HG02981 (cell line): ENCODE measurements at regions not wholly inside any gene's neighbourhood (a gene's known extent, or its start where the extent isn't known, plus 50 kb on each side); places are given as distances from the start of the nearest gene placed in this dataset.
"Not testable (repeated sequence)": the region's sequence is repeated elsewhere in the genome, so short reads cannot be mapped to it uniquely, and the experiment has no call there.

ENCODE experiments used
- ATAC-seq: cut with Tn5 transposase; IDR thresholded peaks from one replicate; pipeline ENCODE4 v1.9.1; 2021; ENCODE audit warnings: mild to moderate bottlenecking, moderate library complexity; ENCODE audit not compliant: unreplicated experiment

DNA sequence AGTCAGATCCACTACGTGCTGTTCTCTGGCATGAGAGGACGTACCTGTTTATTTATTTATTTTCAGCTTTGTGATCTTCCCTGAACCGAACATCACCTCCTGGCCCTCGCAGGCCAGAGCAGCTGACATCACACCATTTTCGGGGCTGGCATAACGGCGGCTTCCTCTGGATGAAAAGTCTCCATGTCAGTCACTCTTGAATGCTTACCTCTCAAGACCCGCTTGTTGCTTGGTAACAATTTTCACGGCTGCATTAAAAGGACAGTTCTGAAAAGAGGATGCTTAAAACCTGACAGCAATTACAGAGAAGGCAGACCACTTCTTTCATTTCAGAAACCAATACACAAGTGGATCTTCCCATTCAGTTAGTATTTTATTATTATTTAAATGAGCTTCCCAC is 159.8 kb upstream of the CDH4 start:
- no peak for ATAC-seq

DNA sequence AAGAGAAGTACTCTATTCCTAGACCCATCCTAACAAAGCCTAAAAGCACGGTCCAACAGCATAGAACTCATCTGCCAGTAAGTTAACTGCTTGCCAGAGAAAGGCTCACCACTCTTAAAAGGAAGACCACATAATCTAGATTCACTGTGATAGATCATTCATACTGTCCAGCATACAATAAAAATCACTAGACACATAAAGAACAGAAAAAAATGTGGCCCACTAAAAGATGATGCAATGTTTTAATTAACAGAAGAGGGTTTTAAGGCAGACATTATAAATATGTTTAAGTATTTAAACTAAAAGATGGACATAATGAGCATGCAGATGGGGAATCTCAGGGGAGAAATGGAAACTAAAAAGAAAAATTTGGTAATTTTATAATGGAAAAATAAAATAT is 157.5 kb upstream of the CDH4 start:
- ATAC-seq, result no peak

DNA sequence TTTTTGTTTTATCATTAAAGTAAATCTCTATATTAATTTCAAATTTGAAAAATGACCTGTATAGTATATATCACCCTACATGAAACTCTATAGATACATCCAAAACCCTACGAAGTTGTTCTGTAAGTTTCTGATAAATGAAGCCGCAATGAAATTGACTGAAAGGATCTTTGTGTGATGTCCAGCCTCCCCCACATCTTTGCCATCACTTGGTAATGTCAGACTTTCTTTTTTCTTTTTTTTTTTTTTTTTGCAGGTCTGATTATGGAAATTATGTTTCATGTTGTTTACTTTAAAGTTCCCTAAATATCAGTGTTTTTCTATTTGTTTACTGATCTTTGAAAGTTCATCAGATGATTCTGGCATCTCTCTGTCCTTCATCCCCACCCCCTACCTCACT is 155.6 kb upstream of the CDH4 start:
- ATAC-seq, result no peak

DNA sequence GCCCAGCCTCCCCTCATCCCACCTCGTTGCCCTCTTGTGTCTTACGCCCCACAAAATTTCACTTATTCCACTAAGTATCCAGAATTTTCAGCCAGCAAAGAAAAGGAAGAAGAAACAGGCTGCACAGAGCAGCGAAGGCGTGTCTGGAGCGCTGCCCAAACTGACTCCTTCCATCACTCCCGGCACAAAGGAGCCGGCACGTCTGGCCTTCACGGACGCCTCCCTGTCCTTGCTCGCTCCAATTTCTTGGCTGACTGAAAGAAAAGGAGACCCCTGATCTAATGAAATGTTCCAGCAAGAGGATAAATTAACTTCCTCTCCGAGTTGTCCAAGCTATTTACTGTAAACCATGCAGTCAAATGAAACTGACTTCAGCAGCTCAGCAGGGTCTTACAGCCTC is 152.3 kb upstream of the CDH4 start:
- ATAC-seq, result no peak

DNA sequence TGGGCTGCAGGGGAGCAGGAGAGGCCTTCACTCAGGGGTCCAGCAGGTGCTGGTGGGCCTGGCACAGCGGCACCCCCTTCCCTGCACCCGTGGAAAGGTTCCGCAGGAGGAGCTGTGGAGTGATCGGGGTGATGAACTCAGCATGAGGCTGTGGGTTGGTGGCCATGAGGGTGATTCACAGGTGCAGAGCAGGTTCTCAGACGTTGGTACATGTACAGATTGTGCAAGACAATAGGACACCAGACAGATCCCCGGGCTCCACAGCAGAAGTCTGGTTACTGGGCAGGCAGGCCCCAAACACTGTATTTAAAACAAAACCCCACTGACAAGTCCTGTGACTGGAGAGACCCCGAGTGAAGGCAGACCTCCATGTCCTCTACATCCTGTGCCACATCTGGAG is 151.6 kb upstream of the CDH4 start:
- ATAC-seq, result no peak

DNA sequence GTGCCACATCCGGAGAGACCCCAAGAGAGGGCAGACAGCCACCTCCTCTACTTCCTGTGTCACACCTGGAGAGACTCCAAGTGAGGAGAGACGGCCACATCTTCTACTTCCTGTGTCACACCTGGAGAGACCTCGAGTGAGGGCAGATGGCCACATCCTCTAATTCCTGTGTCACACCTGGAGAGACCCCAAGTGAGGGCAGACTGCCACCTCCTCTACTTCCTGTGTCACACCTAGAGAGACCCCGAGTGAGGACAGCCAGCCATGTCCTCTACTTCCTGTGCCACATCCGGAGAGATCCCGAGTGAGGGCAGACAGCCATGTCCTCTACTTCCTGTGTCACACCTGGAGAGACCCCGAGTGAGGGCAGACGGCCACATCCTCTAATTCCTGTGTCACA is 150.7 kb upstream of the CDH4 start:
- ATAC-seq, result not testable (repeated sequence)

DNA sequence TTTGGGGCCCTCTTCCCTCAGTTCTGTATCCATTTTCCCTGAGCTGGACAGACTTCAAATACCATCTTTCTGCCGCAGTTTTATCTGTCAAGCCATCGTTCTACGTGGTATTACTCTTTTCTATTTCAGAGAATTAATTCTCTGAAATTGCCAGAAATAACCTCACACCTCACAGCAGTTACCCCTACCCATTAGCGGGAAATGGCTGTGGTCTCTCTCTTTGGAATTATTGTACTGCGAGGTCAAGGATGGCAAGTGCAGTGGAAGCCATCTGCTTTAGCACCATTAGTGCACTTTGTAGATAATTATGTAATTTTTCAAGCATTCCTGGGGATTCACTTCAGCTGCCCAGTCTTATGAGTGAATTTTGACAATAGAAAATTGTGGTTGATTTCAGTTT is 147.8 kb upstream of the CDH4 start:
- no peak for ATAC-seq

DNA sequence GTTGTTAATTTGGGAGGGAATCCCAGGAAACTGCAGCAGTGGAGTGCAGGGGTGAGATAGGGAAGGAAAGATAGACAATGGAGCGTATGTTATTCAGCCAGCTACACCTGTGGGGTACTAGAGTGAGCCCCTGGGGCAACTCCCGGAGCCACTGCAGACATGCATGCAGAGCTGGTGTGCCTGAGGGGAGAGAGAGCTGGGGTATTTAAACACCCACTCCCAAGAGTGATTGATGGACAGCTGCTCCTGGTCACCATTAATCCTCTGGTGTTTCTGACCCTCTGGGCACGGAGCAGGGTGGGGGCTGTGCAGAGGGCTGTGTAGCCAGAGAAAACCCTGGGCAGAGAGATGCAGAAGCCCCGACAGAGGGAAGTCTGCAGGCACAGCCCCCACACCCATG is 146.7 kb upstream of the CDH4 start:
- ATAC-seq, result no peak

DNA sequence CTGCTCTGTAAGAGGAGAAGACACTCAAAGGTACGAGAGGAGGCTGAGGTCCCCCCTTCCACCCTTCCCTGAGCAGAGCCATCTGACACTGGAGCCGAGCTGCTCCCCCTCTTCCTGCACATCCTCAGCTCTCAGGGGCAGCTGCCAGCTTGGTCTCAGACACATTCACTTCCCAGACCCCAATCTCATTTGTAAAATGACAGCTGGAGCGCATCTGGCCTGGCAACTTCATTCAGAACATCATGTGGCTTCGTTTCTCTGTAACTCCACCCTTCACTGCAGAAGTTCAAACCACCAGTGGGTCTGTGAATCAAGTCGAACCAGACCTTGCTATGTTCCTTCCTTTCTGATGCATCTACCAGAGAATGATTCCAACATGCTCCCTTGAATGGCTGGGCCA is 145.6 kb upstream of the CDH4 start:
- ATAC-seq, result no peak

DNA sequence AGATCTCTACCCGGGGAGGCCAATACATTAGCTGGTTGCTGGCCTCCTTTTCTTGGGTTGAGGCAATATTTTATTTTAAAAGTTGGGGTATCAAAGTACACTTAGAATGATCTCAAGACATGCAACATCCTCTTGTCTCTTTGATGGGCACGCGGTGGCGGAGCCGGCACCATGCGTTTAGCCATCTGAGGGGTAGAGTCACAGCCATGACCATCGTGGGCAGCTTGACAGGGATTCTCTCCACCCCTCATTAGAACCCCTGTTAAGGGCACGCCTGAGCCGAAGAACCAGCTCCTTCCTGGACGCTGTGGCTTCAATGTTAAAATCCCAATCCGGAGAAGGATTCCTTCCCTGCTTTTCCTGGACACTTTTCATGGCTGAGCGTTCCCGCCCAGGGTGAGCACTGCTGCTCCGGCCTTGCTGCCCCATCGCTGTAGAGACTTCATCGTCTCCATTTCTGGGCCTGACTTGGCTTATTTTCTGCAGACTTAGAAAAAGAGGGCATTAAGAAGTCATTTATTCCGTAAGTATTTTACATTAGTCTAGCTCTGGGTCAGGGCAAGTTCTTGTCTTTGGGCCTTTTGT is 142.7 kb upstream of the CDH4 start:
- ATAC-seq, result no peak

DNA sequence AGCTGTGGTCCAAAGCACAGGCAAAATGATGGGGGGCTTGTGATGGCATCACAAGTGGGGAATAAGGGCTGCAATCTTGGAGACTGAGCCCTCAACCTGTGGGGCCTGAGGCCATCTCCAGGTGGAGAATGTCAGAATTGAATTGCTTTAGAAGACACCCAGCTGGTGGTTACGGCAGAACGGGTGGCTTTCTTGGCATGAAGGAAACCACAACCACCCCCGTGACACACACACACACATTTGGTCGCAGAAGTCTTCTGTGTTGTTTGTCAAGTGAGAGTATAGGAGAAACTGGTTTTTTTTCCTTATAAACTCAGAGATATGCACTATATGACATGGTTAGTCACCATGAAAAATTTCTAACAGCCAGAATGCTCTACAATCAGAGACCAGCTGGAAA is 139.5 kb upstream of the CDH4 start:
- ATAC-seq, result no peak

DNA sequence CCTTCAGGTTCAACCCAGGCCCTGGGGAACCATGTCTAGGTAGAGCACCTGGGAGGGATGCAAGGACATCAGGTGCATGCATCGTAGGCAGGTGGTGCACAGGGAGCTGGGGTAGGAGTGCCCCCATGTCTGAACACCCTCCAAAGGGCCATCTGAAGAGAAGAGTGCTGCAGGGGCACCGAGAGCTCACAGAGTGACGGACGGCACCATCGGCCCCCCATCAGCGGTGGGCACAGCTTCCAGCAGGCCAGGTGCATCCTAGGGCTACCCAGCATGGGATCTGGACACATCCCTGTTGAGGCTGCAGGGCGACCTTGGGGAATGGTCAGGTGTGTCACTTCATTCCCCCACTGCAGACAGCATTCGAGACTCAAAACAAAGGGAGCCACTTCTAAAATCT is 138.3 kb upstream of the CDH4 start:
- ATAC-seq, result no peak

DNA sequence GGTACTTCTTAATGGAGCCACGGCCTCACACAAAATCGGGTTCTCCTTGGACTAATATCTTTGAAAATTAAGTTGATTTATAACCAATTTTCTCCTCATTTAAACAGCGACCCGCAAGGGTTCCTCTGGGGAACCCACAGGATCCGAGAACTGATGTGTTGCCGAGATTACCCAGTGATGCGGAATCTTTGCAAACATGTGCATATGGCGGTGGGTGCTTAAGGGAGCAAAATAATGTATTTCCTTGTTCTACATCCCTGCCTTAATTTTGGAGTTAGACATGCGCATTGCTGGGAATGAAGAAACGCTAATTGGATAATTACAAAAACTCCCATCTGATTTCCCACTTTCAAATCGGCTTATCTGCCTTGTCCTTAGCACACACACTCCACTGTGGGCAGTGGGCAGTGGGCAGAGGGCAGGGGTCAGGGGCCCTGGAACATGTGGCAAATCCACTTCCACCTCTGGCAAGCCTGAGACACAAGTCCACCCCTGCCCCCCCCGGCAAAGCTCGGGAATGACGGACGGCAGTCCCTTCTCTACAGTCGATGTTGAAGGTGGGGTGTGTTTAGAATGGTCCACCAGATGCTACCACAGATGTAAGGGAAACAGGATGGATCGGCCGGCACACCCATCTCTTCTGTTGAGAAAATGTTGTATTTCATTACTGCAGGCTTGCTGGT is 137.4 kb upstream of the CDH4 start:
- ATAC-seq, result no peak

DNA sequence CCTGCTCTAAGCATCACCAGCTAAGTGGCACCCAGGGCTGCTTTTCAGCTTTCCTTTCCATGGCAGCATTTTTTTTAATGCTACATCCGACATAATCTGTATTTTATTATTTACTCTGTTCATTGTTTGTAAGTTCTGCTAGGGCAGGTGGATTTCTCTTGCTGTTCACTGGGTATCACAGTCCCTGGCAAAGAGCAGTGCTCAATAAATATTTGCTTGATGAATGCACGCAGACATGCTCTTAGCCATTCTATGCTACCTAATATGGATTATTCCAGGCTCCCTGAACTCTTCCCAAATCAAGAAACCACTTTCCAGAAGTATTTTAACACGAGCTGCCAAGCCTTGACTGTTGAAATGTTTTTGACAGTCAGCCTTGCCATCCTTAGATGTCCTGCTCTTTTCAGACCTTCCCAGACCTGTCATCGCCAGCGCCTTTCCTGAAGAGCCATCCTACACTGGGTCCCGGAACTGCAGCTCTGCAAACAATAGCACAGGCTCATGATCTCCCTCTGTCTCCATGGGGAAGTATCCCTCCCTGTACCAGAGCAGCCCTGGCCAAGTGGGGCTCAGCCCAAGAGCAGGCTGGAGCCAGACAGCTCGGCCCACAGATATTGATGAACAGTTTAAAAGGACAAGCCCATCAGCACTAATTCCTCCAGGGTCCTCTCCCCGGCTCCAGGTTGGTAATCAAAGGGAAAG is 136.5 kb upstream of the CDH4 start:
- ATAC-seq, result no peak

DNA sequence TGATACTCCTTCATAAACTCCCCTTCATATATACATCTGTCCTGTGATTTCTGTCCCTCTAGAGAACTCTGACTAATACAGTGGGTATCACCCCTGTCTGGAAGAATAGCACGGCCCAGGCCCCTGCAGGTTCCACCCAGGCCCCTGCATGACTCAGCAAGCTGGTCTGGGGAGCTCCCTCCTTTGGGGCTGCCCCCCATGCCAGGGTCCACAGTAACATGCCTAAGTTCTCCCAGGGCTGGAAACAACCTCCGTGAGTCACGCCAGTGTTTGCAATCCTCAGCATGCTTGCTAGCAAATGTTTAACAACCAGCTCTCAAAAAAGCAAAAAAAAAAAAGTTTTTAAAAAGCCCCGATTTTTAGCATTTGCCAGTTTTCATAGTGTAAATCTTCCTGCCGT is 134.3 kb upstream of the CDH4 start:
- no peak for ATAC-seq

DNA sequence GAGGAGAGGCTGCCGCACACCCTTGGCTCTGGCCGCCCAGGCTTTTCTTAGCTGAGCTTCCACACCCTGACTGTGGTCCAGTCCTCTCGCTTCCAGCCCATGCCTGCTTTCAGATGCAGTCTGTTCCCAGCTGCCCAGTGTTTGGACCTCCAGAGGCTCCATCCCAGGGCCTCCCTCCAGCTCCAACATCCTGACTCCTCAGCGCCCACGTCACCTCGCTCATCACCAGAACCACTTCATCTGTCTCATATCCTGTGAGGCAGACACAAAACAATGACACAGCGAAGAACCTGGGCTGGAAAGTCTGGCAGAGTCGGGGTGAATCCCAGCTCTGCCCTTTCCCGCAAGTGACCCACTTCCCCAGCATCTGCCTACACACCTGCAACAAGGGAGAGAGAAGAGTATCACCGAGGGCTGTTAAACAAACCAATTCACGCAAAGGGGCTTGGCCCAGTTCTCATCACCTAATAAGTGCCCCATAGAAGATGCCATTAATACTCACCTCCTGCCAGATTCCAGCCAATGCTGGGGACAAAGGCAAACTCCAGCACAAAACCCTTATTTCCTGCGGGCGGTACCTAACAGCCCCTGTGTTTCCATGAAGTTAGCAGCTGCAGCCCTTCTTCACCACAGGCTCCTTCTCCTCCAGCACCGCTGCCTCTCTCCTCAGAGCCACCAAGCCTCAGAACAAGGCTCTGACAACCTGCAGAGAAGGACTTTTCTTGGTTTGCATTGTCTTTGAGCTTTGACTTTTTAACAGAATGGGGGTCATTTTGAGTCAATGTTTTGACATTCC is 133.4 kb upstream of the CDH4 start:
- no peak for ATAC-seq

DNA sequence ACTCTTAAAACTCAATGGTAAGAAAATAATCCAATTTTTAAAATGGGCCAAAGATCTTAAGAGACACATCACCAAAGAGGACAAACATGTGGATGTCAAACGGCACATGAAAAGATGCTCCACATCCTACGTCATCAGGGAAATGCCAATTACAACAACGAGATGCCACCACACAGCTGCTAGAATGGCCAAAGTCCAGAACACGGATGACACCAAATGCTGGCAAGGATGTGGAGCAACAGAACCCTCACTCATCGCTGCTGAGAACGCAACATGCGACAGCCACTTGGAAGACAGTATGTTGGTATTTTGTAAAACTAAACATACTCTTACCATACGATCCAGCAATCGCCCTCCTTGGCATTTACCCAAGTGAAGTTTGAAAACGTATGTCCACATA is 132.8 kb upstream of the CDH4 start:
- ATAC-seq, result no peak

DNA sequence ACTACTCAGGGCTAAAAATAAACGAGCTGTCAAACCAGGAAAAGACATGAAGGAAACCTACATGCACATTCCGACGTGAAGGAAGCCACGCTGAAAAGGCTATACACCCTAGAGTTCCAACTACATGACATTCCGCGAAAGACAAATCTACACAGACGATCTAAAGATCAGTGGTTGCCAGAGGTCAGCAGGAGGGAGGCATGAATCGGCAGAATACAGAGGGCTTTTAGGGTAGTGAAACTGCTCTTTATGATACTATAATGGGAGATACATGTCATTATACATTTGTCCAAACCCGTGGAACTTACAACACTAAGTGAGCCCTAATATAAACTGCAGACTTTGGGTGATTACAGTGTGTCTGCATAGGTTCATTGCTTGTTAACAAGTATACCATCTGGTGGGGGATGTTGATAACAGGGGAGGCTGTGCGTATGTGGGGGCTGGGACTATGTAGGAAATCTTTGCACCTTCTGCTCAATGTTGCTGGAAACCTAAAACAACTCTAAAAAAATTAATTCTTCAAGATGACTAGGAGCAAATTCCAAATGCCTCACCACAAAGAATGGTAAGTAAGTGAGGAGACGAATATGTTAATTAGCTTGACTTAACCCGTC is 132.2 kb upstream of the CDH4 start:
- no peak for ATAC-seq

DNA sequence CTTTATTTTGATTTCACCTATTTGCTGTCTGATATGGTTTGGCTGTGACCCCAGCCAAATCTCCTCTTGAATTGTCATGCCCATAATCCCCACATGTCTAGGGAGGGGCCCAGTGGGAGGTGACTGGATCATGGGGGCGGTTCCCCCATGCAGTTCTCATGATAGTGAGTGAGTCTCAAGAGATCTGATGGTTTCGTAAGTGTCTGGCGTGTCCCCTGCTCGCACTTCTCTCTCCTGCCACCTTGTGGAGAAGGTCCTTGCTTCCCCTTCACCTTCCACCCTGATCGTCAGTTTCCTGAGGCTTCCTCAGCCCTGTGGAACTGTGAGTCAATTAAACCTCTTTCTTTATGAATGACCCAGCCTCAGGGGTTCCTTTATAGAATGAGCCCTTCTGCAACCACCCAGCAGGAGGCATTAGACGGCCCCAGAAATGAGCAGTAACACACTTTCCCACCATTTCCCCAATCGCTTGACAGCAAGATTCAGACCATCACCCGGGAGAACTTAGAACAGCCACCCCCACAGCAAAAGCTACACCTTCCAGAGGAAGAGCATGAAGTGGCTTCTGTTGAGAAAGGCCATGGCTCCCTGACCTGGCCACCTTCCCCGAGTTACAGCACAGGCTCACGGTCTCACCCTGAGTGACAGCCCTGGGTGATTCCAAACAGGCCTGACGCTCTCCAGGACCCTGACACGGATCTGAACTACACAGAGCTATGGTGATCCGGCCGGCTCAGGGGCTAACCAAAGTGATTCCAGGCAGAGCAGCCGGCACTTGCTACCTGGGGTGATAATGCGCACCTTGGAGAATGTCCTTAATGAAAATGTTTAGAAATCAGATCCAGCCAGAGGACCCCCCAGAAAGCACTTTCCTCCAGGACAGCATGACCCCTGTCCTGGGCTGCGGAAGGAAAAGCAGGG is 131.2 kb upstream of the CDH4 start:
- ATAC-seq, result no peak

DNA sequence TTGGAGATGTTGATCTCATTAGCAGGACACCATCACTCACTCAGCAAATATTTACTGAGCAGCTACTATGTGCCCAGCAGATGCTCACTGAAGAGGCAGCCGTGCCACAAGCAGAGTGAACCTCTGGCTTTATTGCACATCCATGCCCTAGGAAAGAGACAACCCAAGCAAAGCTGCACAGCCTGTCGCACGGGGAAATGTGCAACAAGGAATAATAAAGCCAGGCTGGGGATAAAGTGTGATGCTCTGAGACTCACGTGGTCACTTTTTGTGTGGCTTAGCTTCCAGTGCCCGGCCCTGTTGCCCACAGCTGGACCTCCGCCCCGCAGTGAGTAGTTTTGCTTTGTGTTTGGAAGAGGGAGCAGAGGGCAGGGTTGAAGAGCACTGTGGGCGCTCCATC is 130.4 kb upstream of the CDH4 start:
- ATAC-seq, result no peak
